Suppressor macrophage treated with lipopolysaccharide for 4 hours (primary cell): ENCODE measurements at regions not wholly inside any gene's neighbourhood (a gene's known extent, or its start where the extent isn't known, plus 50 kb on each side); places are given as distances from the start of the nearest gene placed in this dataset.
"Not testable (repeated sequence)": the region's sequence is repeated elsewhere in the genome, so short reads cannot be mapped to it uniquely, and the experiment has no call there.

Source experiments
- DNase-seq: peaks from one replicate; pipeline ENCODE4 v3.0.0-alpha.2; 2020

DNA sequence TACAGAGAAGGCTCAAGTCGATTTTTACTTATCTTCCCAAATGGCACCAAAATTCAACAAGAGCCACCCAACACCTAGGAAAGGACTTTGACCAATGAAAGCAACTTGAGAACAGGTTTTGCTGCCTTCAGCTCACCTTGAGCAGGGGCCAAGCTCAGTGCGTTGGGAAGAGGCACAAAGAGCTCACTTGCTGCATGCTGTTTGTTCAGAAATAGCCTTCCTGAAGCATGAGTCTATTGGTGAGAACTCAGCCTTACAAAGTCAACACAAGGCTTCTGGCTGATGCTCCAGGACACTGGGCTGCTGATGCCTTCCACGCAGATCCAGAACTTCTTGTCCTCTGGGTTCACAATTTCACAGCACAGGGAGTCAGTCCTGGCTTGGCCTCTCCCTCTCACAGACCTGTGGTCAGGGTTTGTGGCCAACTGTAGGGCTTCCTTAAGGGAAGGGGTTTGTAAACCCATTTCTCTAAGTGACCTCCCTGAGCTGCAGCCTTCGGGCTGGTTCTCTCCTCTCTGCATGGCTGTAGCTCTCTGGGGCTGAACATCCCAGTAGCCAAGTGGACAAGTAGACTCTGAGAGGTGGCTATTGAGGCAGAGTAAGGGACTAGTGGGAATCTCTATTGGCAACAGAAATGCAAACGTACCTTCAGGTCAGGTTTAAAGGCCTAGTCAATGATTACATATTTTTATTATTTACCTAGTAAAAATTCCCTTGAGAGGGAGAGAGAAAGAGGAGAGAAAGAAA, 124.7 kb upstream of the GATA6 start:
- DNase-seq: no peak

GRCh38 chr18:22045221-22045918, 124.0 kb upstream of the GATA6 start:
- DNase-seq: no peak

- DNase-seq: no peak
Observed at GRCh38 chr18:22046473-22046872, 122.9 kb upstream of the GATA6 start.

DNA sequence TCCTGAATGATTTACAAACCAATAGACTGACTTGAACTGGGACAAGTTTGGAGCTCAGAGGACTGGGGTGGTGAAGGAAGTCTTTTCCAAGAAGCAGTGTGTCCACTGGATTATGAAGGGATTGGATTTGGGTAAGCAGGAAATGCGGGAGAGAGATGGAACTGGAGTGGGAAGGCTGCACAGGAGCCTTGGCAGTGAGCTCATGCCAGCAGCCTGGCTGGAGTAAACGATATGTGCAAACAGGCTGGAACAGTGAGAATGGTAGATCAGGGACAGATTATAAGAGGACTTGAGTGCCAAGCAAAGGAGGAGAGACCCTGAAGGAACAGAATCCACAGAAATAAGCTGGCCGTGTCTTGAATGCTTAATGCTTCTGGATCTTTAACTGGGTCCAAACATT, 121.9 kb upstream of the GATA6 start:
- DNase-seq: no peak

- DNase-seq: no peak
Observed at GRCh38 chr18:22048221-22048620, 121.2 kb upstream of the GATA6 start.

GRCh38 chr18:22048932-22049615, 120.3 kb upstream of the GATA6 start:
- DNase-seq: no peak

- no peak for DNase-seq
Observed at GRCh38 chr18:22052405-22053105, 116.8 kb upstream of the GATA6 start.

DNA sequence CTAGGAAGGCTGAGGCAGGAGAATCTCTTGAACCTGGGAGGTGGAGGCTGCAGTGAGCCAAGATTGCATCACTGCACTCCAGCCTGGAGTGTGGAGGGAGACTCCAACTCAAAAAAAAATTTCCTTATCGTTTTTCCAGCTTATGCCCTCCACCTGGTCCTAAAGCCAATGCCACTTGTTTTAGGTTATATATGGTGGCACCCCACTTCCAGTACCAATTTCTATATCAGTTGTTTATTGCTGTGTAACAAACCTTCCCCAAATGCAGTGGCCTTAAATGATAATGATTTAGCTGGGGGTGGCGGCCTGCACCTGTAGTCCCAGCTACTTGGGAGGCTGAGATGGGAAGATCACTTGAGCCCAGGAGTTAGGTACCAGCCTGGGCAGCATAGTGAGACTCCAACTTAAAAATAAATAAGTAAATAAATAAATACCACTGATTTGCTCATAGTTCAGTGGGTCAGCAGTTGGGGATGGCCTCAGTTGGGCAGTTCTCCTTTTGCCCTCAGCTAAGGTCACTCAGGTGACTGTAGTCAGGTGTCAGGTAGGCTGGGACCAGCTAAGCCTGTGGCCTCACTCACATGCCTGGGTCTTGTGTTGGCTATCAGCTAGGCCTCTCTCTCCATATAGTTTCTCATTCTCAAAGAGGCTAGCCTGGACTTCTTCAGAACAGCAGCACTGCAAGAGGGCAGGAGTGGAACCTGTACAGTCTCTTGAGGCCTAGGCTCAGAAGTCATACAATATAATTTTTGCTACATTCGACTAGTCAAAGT, 113.7 kb upstream of the GATA6 start:
- no peak for DNase-seq

- no peak for DNase-seq
Observed at GRCh38 chr18:22056950-22057349, 112.4 kb upstream of the GATA6 start.

DNA sequence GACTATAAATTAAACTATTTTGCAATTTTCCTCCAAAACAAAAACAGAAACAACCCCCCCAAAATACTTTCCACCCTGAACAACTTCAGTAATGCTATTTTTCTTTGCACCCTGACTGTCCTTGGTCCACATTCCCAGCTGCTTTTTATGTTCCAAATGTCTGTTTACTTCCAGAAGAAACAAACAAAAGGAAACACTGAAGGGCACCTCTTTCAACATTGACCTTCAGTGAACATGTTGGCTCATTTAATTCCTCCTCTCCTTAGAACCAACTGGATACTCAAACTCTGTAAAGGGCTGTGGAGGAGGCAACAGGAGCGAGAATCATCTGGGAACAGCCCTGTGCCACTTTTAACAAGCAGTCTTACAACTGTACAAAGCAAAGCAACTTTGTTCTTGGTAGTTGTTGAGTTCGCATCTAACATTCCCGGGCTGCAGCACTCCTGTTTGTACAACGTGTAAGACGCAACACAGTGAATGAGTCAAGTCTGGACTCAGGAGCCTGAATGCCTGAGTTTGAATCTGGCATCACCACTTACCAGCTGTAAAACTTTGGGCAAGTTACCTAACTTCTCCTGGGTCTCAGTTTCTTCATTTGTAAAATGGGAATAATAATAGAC, 111.4 kb upstream of the GATA6 start:
- DNase-seq: no peak

DNA sequence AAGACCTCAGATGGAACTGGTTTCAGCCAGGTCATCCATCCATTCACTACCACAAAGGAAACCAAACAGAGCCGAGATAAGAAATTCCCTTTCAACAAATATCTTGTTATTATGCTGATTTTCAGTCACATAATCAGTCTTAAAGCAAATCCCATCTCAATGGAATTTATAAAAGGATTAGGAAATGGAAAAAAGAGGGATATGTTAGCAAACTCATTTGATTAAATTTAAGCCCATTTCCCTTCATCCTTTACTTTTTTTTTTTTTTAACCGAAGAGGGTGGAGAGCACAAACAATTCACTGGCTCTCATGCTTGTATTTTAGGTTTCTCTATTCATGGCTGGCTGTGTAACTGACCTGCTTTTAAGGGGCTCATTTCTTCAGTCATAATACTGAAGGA, 109.0 kb upstream of the GATA6 start:
- DNase-seq: no peak

- no peak for DNase-seq
Observed at GRCh38 chr18:22063102-22063501, 106.3 kb upstream of the GATA6 start.

DNA sequence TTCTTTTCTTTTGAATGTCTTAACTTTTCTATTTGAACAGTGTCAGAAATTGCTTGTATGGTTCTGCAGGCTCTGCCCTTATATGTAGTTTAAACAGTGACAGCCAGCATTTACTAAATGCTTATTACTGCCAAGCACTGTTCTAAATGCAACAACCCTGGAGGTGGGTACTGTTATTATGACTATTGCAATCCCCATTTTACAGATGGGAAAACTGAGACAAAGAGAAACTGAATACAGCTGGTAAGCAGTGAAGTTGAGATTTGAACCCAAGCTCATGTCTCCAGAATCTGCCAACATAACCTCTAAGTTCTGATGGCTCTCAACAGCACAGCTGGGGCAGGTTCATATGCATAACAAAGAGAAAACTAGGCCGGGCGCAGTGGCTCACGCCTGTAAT, 105.7 kb upstream of the GATA6 start:
- DNase-seq: no peak

DNA sequence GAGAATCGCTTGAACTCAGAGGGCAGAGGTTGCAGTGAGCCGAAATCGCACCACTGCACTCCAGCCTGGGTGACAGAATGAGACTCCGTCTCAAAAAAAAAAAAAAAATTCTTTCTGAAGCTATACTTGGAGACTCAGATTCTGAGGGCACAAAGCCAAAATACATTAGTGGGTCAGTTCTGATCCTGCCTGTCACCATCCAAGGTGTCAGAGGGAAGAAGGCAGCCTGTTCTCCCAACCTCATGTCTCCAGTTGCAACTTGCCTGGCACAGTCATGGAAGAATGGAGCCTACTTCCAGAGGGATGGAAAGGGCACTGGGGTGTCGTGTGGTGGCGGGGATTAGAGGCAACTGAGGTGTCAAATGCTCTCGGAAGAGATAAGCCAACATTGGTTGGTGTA, 104.8 kb upstream of the GATA6 start:
- no peak for DNase-seq

- DNase-seq: no peak
Observed at GRCh38 chr18:22065311-22065710, 104.1 kb upstream of the GATA6 start.

DNA sequence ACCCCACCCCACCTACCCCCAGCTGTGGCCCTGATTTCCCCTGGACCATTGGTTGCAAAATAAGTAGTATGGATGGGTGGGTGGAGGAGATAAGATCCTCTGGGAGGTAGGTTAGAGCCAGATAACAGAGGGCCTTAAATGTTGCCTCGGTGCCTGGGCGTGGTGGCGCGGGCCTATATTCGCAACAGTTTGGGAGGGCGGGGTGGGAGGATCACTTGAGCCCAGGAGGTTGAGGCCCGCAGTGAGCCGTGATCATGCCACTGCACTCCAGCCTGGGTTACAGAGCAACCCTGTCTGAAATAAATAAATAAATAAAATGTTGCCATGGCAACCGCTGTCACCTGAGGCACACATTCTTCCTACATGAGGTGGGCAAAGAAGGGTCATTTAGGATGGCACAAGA, 103.3 kb upstream of the GATA6 start:
- no peak for DNase-seq

- DNase-seq: no peak
Observed at GRCh38 chr18:22067109-22067508, 102.3 kb upstream of the GATA6 start.

- no peak for DNase-seq
Observed at GRCh38 chr18:22067682-22068081, 101.7 kb upstream of the GATA6 start.

DNA sequence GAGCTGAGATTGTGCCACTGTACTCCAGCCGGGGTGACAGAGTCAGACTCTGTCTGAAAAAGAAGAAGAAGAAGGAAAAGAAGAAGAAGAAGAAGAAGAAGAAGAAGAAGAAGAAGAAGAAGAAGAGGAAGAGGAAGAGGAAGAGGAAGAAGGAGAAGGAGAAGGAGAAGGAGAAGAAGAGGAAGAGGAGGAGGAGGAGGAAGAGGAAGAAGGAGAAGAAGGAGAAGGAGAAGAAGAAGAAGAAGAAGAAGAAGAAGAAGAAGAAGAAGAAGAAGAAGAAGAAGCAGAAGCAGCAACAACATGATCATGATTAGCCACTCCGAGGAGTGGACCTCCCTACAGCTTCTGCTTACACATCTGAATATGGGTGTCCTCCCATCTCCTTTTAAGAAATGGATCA, 100.6 kb upstream of the GATA6 start:
- DNase-seq: not testable (repeated sequence)

DNA sequence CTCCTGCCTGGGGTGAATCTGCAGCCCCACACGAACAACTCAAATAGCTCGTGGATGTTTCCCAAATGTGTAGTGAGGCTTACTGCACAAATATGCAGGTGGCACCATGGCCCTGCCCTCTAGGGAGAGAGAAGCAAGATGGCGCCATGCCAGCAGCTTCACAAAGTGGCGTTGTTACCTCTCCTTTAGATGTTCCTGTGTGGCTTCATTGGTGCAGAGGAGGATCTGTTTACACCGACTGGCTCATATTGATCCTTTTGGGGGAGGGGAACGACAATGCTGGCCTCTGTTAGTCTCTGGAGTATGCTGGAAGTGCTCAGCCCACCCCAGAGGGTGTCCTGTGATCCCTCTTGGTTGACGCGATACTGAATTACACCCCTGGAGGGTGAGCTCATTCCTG, 99.5 kb upstream of the GATA6 start:
- no peak for DNase-seq

DNA sequence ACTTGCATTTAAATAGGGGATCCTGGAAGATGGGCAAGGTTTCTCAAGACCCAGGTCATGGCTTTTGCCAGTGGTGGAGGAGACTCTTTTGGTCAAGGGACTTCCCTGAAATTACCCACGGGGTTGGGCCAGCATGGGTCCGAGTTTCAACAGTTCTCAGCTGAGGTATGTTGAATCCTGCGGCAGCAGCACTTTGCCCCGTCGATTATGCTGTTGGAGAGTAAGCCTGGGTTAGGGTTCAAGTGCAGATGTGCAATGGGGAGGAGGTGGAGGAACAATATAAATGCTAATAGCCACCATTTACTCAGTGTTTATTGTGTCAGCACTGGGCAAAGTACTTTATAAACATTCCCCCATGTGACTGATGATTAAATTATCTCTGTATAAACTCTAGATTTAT, 96.0 kb upstream of the GATA6 start:
- no peak for DNase-seq
